Activated T-cell treated with anti-CD3 and anti-CD28 coated beads for 1 hour (primary cell): ENCODE measurements at regions not wholly inside any gene's neighbourhood (a gene's known extent, or its start where the extent isn't known, plus 50 kb on each side); places are given as distances from the start of the nearest gene placed in this dataset.
"Not testable (repeated sequence)": the region's sequence is repeated elsewhere in the genome, so short reads cannot be mapped to it uniquely, and the experiment has no call there.

Source experiments
- DNase-seq: peaks from one replicate; pipeline ENCODE4 v3.0.0-alpha.2; 2020; ENCODE audit warnings: low read depth

DNA sequence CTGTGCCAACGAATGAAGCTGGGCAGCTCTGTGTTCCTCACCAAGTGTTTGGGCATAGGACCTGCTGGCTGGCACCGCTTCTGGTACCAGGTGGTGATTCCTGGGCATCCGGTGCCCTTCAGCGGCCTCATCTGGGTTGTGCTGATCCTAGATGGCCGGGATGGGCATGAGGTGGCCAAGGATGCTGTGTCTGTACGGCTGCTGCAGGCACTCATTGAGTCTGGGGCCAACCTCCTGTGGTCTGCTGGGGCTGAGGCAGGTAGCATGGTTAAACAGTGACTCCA is 96.1 kb upstream of the PLEKHM1 start:
- DNase-seq, result not testable (repeated sequence)

DNA sequence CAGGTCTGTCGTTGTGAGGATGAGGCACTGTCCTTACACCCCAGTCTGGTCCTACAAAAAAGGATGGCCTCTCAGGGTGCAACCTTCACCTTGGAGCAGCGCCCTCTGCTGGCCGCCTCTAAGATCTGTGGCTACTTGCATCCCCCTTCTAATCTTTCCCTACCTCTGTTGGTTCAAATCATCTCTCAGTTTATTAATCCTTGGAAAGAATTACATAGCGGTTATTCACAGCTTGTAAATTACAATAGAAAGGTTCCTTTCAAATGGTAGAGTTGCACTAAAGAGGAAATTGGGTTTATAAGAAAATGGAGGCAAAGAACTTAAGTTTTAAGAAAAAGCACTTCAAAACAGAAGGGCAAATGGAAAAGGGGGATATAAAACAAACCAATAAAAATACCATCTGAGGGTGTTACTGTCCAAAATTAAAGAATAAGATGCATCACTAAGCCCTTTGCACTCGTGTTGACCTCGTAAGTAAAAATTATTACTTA is 102.0 kb upstream of the PLEKHM1 start:
- DNase-seq, result peak; percentile 76

DNA sequence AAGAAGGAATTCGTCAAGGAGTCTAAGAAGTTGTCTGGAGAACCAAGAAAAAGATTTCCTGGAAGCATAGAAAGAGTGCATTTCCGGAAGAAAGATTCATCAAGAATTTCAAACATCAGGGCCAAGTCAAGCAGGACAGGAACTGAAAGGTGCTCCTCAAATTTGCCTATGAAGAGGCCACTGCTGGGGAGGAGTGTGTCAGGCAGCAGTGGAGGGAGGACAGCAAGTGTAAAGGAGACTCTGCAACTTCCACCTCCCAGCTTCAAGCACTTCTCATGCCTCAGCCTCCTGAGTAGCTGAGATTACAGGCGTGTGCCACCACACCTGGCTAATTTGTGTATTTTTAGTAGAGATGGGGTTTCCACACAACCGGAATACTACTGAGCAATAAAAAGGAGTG is 105.8 kb upstream of the PLEKHM1 start:
- DNase-seq, result not testable (repeated sequence)

DNA sequence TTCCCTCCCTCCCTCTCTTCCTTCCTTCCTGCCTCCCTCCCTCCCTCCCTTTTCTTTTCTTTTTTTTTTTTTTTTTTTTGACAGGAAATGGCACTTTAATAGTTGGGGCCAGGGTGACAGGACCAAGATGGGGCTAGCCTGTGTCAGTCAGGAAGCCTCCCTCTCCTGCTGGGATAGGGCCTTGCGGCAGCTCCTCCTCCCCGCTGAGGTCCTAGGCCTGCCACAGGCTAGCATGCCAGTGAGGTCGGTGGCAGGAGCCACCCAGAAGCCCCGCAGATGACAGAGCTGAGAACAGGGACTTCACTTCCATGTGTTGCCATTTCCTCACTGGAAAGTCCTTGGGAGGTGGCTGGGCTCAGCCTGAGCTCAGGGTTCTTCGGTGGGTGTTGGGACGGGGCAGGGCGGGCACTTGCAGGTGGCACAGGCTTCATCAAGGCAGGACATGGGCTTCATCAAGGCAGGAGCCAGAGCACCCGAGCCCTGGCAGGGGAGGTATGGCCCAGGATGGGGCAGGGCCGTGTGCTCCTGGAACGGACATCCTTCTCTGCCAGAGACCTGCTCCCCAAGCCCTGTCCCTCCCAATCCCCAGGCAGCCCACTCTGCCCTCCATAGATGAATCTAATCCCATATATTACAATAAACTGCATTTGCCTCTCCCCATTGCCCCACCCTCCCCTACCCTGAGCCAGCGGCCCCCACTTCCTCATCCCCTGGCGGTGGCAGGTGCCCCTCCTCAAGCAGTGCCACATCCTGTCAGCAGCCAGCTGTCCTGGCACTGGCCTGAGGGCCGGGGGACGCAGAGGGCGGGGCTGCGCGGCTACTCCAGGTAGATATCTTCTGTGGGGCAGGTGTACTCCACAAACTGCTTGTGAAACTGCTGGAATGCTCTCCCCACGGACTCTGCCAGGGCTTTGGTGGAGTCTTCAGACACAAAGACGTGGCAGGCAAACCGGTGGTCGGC is 109.8 kb upstream of the PLEKHM1 start:
- DNase-seq, result not testable (repeated sequence)

DNA sequence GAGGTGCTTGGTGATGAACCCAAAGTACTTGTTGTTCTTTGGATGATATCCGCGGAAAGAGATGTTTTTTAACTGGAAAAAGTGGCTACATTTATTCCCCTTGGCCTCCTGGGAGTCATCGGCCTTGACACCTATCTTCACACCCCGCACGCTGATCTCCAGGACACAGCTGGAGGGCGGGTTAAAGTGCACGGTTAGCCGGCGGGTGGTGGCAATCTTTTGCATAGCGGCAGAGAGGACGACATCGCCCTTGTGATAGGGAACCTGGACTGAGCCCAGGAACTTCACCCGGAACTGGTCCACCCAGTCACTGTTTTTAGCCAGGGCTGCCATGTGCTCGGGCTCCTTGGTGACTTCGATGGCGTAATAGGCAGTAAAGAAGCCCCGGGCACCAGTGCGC is 110.5 kb upstream of the PLEKHM1 start:
- DNase-seq, result not testable (repeated sequence)

DNA sequence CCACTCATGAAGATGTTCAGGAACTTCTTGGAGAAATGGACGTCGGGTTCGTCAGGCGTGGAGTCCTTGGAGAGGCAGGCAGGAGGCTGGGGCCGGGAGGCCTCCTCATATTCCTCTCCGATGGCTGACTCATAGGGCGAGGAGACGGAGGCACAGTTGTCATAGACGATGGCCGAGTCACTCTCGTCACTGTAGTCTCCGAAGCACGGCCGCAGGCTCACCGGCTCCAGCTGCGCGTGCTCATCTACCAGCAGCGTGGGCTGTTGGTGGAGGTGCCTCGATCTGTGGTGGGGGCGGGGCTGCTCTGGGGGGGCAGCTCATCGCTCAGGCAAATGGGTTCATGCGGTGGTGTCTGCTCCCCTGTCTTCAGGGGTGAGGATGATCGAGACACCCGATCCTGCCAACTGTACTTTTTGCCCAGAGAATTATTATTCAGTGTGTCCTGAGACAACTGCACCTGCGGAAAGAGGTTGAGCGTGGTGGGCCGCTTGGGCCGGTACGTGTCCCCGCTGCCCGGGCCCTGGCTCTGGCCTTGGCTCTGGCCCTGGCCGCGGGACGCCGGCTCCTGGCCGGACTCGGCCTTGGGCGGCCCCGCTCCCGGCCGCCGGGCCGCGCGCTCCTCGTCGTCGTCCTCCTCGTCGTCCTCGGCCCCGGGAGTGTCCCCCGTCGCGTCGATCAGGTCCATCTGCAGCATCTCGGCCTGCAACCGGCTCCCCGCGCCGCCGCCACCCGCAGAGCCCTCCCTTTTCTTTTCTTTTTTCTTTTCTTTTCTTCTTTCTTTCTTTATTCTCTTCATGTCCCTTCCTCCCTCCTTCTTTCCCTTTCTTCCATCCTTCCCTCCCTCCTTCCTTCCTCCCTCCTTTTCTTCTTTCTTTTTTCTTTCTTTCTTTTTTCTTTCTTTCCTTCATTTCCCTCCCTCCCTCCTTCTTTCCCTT is 111.4 kb upstream of the PLEKHM1 start:
- not testable (repeated sequence) for DNase-seq

DNA sequence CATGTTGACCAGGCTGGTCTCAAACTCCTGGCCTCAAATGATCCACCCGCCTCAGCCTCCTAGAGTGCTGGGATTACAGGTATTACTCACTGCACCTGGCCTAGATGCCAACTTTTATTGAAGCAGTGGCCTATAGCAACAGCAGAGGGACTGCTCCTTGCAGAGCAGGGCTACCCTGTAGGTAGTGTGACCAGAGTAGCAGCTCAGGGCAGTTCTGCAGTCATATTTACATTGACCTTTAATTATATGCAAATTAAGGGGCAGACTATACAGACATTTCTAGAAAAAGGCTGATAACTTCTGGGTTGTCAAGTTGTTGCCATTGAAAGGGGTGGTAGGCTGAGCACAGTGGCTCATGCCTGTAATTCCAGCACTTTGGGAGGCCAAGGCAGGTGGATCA is 115.2 kb upstream of the PLEKHM1 start:
- DNase-seq, result not testable (repeated sequence)

DNA sequence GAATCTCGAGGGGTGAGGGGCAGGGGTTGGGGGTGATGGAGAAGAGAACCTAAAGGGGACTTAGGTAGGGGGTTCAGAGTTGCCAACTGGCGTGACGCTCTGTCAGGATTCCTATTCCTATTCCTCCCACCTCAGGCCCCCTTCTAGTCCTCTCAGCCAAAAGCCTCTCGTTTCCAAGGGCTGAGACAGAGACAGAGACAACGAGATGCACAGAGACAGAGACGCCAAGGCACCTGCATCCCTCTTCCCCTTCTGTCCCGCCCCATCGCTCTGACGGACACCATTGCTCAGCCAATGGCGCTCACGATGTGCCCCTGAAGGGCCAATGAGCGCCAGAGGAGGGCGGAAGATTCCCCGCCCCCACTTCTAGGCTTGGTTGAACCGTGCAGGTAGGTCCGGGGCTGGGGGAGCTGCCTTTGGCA is 129.5 kb upstream of the PLEKHM1 start:
- peak; percentile 72 for DNase-seq

DNA sequence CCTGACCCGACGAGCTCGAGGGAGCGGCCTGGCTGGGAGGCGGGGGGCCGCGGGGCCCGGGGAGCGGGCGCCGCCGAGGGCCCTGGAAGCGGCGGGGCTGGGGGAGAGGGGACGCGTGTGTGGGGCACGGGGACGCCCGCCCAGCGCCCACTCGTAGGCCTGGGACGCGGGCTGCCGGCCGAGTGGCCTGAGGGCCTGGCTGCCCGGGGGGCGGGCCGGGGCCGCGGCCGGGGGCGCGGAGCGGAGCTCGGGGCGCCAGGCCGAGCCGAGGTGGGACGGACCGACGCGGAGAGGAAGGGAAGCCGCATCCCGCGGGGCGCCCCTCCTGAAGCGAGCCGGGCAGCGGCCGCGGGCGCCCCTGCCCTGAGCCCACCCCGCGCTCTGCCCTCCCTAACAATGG is 129.9 kb upstream of the PLEKHM1 start:
- peak; percentile 2 for DNase-seq

DNA sequence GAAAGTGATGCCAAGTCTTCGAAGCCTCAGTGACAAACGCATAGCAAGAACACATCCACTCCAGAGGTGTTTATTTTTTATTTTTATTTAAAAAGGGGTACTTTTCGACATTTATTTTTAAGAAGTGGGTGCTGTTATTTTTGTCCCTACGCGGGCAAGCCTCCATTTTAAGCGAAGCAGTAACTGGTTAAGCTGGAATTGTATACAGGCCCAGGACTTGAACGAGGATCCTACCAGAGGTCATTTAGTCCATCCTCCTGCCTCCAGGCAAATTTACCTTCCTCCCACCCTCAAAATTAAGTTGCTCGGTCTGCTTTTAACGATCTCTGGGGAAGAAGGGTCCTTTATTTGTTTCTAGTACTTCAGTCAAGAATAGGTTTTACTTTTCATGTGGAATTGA is 130.6 kb upstream of the PLEKHM1 start:
- not testable (repeated sequence) for DNase-seq

DNA sequence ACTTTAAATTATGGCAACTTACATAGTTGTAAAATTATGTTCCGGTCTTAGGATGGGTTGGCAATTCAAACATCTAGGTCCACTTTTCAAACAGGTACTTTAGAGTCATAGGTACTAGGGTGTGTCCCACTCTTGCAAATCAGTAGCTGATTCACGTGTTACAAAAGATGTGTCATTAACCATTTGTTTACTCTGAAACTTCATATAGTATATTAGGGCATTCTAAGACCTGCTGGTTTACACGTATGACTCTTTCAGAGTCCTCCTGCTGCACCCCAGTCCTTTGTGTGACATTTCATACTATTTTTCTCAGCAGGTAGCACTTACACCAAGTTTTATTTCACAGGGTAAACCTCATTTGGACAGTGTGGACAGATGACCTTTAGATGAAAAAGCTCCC is 131.8 kb upstream of the PLEKHM1 start:
- DNase-seq, result not testable (repeated sequence)

DNA sequence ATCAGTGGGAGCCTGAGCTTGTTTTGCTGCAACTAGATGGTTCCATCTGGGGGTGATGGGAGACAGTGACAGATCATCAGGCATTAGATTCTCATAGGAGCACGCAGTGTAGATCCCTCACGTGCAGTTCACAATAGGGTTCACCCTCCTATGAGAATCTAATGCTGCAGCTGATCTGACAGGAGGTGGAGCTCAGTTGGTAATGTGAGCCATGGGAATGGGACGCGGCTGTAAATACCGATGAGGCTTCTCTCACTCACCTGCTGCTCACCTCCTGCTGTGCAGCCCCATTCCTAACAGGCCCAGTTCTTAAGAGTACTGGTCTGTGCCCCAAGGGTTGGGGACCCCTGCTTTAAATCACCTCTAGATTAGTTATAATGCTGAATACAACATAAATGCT is 137.5 kb upstream of the PLEKHM1 start:
- DNase-seq, result no peak

DNA sequence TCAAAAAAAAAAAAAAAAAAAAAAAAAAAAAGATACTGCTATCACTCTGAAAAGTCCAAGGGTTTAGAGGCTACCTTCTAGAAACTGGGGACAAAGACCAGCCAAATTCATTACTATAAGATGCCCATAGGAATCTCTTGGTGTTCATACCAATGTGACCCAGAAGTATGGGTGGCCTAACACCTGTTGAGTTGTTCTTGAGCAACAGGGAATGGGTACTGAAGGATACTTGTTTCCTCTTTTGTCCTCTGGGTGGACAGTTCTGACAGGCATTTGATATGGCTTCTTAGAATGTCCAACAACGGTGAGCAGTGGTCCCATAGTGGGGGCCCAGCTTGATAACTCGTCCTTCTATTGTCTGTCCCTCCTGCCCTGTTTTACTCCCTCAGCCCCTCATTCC is 141.4 kb upstream of the PLEKHM1 start:
- no peak for DNase-seq

DNA sequence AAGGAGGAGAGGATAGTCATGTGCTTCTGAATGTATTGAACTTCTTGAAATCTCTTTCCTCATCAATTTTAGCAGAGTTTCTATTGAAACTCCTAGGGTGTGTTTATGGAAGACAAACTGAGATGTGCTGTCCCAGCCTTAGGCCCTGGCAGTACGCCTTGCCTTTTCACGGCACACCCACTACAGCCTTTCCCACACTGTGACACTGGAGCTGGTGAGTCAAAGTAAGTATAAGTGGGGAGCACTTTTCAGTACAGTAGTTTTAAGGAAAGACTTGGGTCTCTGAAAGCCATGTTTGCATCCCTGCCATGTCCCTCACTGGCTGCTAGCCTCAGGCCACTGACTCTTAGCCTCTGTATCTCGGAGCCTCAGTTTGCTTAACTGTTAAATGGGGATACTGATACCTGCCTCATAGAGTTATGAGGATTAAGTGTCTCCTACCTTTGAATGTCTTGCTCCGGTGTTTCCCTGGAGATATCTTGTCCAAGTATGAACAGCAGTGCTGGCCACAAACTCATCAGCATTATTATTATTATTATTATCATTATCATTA is 144.7 kb upstream of the CRHR1 start:
- DNase-seq, result no peak

DNA sequence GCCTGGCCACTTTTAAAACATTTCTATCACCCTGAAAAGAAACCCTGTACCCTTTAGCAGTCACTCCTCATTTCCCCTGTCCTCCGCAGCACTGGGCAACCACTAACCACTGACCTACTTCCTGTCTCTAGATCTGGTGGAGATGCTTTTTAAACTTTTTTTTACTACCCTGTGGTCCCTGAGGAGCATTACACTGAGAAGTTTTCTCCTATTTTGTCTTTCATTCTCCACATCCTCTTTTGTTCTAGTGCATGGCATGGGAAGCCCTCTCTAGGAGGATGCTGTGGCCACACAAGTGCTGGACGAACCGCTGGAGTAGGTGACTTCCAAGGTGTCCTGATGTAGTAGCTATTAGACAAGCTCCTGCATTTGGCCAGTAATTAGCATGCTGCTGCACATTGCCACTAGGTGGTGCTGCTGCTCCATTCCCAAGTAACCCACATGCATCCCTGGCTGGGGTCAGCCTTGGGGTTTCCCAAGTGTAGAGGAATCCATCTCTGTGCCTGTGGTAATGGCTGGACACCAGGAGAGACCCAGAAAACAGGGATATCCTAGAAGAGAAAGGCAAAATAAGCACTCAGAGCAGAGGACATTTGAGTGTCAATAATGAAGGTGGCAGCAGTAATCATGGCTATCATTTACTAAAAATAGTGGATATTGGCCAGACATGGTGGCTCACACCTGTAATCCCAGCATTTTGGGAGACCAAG is 143.8 kb upstream of the CRHR1 start:
- peak; percentile 69 for DNase-seq

DNA sequence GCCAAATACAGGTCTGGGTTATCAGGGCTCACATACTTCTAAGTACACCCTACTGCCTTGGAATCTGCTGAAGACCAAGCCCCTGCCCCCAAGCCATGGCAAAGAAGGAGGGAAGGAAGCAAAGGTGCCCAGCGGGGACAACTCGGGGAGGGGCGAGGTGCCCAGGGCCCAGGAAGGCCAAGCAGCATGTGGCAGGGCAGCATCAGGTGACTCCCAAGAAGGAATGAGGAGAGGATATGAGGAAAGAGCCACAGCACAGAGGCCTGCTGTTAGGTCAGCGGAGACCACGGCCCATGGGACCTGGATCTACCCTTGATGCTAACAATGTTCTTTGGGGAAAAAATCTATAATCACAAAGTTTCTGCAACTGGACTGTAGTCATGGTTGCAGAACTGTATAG is 142.6 kb upstream of the CRHR1 start:
- DNase-seq, result no peak

DNA sequence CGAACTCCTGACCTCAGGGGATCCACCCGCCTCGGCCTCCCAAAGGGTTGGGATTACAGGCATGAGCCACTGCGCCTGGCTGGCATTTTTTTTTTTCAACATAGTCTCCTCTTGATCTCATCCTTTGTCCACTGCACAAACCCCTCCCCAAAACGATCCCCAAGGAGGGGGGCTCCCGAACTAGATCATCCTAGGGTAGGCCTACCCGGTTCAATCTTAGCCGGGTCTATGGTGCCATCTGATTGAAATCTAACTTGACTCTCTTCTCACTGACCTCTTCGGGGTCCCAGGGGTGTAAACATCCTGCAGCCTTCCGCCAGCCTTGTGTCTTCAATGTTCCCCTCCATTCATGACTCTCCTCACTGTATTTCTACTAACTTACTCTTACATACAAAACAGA is 140.5 kb upstream of the CRHR1 start:
- no peak for DNase-seq

DNA sequence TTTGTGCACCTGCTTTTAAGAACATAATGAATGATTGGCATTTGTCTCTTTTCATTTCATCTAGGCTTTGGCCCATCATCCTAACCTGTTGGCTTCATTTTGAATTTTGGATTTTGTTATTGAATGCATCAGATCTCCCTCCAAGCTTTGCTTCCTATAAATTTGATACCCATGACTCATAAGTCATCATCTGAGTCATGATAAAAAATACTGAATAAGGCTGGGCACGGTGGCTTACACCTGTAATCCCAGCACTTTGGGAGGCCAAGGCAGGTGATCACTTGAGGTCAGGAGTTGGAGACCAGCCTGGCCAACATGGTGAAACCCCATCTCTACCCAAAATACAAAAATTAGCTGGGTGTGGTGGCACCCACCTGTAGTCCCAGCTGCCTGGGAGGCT is 139.5 kb upstream of the CRHR1 start:
- not testable (repeated sequence) for DNase-seq

DNA sequence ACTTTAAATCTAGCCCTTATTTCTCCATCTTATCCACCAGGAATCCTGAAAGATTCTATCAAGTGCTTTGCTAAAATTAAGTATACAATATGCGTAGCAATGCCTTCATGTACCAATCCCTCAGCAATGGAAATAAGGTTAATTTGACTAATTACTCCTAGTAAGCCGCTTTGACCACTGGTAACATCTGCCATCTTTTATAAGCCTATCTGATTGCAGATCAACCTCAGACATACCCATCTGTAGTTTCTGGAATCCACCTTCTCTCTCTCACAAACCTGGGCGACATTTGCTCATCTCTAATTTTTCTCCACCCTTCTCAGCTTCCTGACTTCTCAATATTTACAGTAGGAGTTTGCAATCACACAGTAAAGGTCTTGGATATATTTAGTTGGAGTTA is 138.8 kb upstream of the CRHR1 start:
- DNase-seq, result no peak

DNA sequence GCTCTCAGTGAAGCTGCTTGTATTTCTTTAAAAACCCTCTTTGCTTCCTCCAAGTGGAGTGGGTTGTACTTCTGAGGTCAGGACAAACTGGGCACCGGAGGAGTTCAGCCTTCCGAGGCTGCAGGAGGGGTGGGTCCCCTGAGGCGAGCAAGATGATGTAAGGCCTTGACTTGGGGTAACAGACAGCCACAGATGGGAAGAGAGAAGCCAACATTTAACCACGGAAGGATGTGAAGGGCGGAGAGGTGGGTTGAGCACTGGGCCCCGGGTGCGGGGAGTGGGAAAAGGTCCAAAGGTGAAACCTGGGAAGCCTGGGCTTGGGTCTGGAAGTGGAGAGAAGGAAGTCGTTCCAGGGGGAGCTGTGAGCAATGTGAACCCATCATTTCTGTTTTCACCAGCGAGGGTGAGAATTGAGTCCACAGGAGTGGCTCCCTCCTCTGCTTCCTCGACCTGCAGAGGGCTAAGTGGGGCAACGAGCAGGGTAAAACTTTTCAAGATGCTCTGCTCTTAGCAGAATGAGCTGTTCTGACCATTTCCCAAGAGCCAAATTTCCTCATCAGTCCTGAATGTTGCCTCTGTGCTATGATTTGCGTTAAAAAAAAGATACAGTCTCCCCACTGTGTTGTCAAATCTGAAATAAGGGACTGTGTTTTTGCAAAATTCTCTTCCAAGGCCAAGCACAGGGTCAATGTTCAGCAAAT is 137.7 kb upstream of the CRHR1 start:
- DNase-seq, result no peak

DNA sequence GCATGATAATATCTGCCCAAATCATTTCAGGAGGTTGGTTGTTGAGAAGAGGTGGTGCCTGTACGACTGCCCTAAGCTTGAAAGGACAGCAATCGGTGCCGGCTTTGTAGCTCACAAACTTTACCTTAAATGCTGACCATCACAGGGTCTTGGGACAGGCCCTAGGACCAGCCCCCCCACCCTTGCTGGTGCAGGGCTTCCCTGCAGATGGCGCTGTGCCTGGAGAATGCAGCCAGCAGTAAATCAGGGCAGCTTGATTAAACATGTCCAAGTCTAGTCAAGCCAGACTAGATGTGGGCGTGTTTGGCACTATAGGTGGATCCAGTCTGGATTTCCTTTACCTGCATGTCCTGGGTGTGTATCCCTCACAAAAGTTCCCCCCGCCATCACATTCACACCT is 135.5 kb upstream of the CRHR1 start:
- no peak for DNase-seq
